Esophagus muscularis mucosa (tissue), 4 donors: ENCODE measurements at regions not wholly inside any gene's neighbourhood (a gene's known extent, or its start where the extent isn't known, plus 50 kb on each side); places are given as distances from the start of the nearest gene placed in this dataset.

Source experiments
- DNase-seq: peaks from one replicate; pipeline ENCODE4 v3.0.0-alpha.2; 2017; ENCODE audit errors: extremely low spot score
- H3K27ac ChIP-seq, 4 donors: fragments of 200-600 bp; sonication (generic); replicated peaks in 1 of 4; 1 replicate in 3 of 4; 2 replicates in 1 of 4; pipeline ENCODE4 v1.5.1; 2016 to 2019; ENCODE audit warnings: mild to moderate bottlenecking in 1 of 4
- H3K27me3 ChIP-seq, 4 donors: fragments of 200-600 bp; sonication (generic); one replicate each; pipeline versions ENCODE4 v1.5.1 to v1.6.0; 2016 to 2019
- H3K36me3 ChIP-seq, 4 donors: fragments of 200-600 bp; sonication (generic); one replicate each; pipeline ENCODE4 v1.5.1; 2016 to 2019
- H3K4me1 ChIP-seq, 4 donors: fragments of 200-600 bp; sonication (generic); one replicate each; pipeline ENCODE4 v1.5.1; 2016 to 2019
- H3K4me3 ChIP-seq, 4 donors: fragments of 200-600 bp; sonication (generic); 1 replicate in 2 of 4; 2 replicates in 2 of 4; pipeline ENCODE4 v1.5.1; 2016 to 2019; ENCODE audit warnings: mild to moderate bottlenecking in 4 of 4, moderate library complexity in 1 of 4
- H3K9me3 ChIP-seq, 4 donors: fragments of 200-600 bp; sonication (generic); 1 replicate in 3 of 4; 2 replicates in 1 of 4; pipeline ENCODE4 v1.5.1; 2016 to 2019
- CTCF ChIP-seq, 3 experiments: fragments of 200-600 bp in 2 of 3; fragments of 450-650 bp in 1 of 3; sonication (generic) in 2 of 3; IDR thresholded peaks; one replicate each; pipeline ENCODE4 v1.5.1; 2017 to 2019; ENCODE audit warnings: antibody characterized with exemption in 3 of 3, mild to moderate bottlenecking in 2 of 3, moderate library complexity in 1 of 3
- EP300 ChIP-seq: sonication (generic); formaldehyde crosslinking; IDR thresholded peaks from one replicate; pipeline ENCODE4 v1.6.1; 2017; ENCODE audit warnings: antibody characterized with exemption
- POLR2A ChIP-seq: fragments of 450-650 bp; IDR thresholded peaks from one replicate; pipeline ENCODE4 v1.6.1; 2017; ENCODE audit warnings: antibody characterized with exemption, moderate library complexity, mild to moderate bottlenecking, low read depth
- POLR2AphosphoS5 ChIP-seq, 2 donors: sonication (generic); formaldehyde crosslinking; IDR thresholded peaks; one replicate each; pipeline ENCODE4 v1.6.1; 2017; ENCODE audit warnings: antibody characterized with exemption in 2 of 2
- WGBS: methylation state at CpG from one replicate; pipeline ENCODE4 v1.1.5; 2018; 5-methylcytosine and 5-hydroxymethylcytosine counted together
- intact Hi-C: fragments of 100-400 bp; cut with DNase I; formaldehyde crosslinking; loops from one replicate; pipeline ENCODE4 v1.15.1; 2023

- TF ChIP-seq POLR2A: no peak
- no peak for TF ChIP-seq CTCF (IDR thresholded peaks at IDR 0.05)
- TF ChIP-seq POLR2AphosphoS5 (IDR thresholded peaks at IDR 0.05): no peak
- TF ChIP-seq EP300: no peak
- no peaks in the 10 kb centered on the region for H3K36me3 ChIP-seq
- WGBS: 86% methylated on average over 3 of the region's 3 CpGs
- peaks cover 0 to 6% (median 3%) of the 10 kb centered on the region in 4 donors for H3K9me3 ChIP-seq
- intact Hi-C loops: no loop called here
- no peaks in the 10 kb centered on the region for H3K27me3 ChIP-seq
- no peak for DNase-seq
- no peak overlapping the region for H3K27ac ChIP-seq
- no peak overlapping the region for H3K4me3 ChIP-seq
- no peaks in the 10 kb centered on the region for H3K4me1 ChIP-seq
Observed at GRCh38 chr3:110332629-110333028, 739.0 kb upstream of the NECTIN3 start.

DNA sequence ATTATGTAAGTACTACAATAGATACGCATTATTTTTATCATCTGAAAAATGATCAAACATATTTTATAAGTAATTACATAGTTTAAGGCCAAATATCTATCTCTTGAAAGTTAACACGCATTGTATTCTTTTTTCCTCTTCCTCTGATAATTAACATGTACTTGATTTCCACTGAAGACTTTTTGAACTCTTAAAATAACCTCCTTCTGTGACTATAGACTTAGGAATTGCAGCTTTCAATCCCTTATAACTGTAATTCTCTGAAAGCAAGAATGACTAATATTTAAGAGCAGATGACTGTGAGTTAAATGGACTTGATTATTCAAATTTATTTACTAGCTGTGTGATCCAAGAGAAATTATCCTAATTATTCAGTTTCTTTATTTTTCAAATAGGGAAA, 730.6 kb upstream of the NECTIN3 start:
- no peak for DNase-seq
- TF ChIP-seq CTCF (IDR thresholded peaks at IDR 0.05): no peak
- Histone ChIP-seq H3K9me3 (peaks cover 0 to 9% (median 3%) of the 10 kb centered on the region in 4 donors), H3K36me3 (no peaks in the 10 kb centered on the region), H3K4me1 (no peaks in the 10 kb centered on the region), H3K4me3 (no peak overlapping the region), H3K27ac (no peak overlapping the region), H3K27me3 (no peaks in the 10 kb centered on the region)
- intact Hi-C loops: no loop called here
- WGBS: 92% methylated on average over 2 of the region's 2 CpGs

DNA sequence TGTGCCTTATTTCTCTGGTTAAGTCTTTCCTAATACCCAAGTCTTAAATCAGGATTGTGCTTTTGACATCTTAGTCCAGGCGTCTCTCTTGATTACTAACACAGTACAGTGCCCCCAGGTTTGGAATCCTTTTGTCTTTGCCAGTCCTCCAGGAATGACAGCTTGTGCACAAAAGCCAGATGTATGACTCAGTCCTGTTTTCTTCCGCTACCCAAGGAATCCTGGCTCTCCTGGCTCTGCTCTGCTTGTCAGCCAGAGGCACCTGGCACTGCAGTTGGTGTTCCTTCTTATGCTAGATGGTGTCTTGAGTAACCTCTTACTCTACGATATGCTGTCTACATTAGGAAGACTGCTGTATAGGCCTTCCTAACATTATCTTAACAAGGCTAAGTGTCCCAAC, 728.2 kb upstream of the NECTIN3 start:
- Histone ChIP-seq H3K27me3 (no peaks in the 10 kb centered on the region), H3K27ac (no peak overlapping the region), H3K36me3 (no peaks in the 10 kb centered on the region), H3K4me3 (no peak overlapping the region), H3K9me3 (no peaks in the 10 kb centered on the region), H3K4me1 (no peaks in the 10 kb centered on the region)
- intact Hi-C loops: no loop called here
- WGBS: 71% methylated on average over 3 of the region's 3 CpGs
- DNase-seq: no peak
- TF ChIP-seq EP300 (no peak), POLR2AphosphoS5 (IDR thresholded peaks at IDR 0.05) (no peak), POLR2A (no peak), CTCF (IDR thresholded peaks at IDR 0.05) (no peak)

GRCh38 chr3:110343945-110344344, 727.7 kb upstream of the NECTIN3 start:
- no peaks in the 10 kb centered on the region for H3K36me3 ChIP-seq
- H3K27me3 ChIP-seq: no peaks in the 10 kb centered on the region
- TF ChIP-seq EP300: no peak
- TF ChIP-seq POLR2AphosphoS5 (IDR thresholded peaks at IDR 0.05): no peak
- TF ChIP-seq POLR2A: no peak
- no peak for TF ChIP-seq CTCF (IDR thresholded peaks at IDR 0.05)
- no peaks in the 10 kb centered on the region for H3K4me1 ChIP-seq
- 97% methylated on average over 1 of the region's 1 CpG for WGBS
- intact Hi-C loops: no loop called here
- no peaks in the 10 kb centered on the region for H3K9me3 ChIP-seq
- no peak for DNase-seq
- H3K27ac ChIP-seq: no peak overlapping the region
- no peak overlapping the region for H3K4me3 ChIP-seq

DNA sequence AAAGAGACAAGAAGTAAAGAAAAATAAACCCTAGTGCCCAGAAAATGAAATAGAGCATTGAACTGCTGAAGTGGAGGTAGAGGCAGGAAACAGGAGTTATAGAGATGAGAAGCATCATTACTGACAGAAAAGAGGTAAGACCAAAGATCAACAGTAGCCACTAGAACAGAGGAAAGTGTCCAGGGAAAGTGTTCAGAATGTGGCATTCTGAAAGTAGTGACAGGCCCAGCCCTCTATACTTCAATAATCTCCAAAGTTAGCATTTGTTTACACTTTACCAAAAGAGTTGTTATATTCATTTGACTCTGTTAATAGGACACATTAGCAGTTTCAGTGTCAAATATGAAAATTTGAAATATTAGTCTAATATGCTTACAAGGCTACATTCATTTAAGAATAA, 727.1 kb upstream of the NECTIN3 start:
- no peaks in the 10 kb centered on the region for H3K36me3 ChIP-seq
- no peak for DNase-seq
- H3K27me3 ChIP-seq: no peaks in the 10 kb centered on the region
- no peaks in the 10 kb centered on the region for H3K9me3 ChIP-seq
- intact Hi-C loops: no loop called here
- no peak overlapping the region for H3K4me3 ChIP-seq
- H3K27ac ChIP-seq: no peak overlapping the region
- TF ChIP-seq CTCF (IDR thresholded peaks at IDR 0.05): no peak
- H3K4me1 ChIP-seq: no peaks in the 10 kb centered on the region
